Glomerular endothelial cell (primary cell): ENCODE measurements at regions not wholly inside any gene's neighbourhood (a gene's known extent, or its start where the extent isn't known, plus 50 kb on each side); places are given as distances from the start of the nearest gene placed in this dataset.

Source experiments
- DNase-seq: peaks from one replicate; pipeline ENCODE4 v3.0.0-alpha.2; 2011; ENCODE audit warnings: low read depth, low spot score; ENCODE audit errors: extremely low read depth

DNA sequence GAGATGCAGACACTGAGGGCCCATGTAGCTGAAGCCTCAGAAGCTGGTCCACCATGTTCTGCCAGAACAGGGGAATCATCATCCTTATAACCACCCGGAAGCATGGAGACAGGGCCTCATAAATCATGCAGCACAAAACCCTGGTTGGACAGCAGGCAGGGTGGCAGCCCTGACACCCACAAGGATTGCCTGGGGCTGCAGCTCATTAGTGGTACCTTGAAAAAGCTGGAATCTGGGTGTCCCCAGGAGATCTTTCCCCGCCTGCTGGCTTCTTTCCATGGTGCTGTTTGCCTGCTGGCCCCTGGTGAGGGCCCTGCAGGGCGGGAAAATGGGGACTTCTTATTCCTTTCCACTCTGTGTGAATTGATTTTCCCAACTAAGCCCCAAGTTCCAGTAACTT is 50.6 kb upstream of the GGTLC1 start:
- DNase-seq, result no peak
